Psoas muscle (tissue), 7 donors: ENCODE measurements at regions not wholly inside any gene's neighbourhood (a gene's known extent, or its start where the extent isn't known, plus 50 kb on each side); places are given as distances from the start of the nearest gene placed in this dataset.

Experiments
- ATAC-seq, 4 donors: fragments of 200-7000 bp; cut with Tn5 transposase; one replicate each; pipeline ENCODE4 v1.9.1; 2020; ENCODE audit warnings: moderate library complexity in 3 of 4, mild to moderate bottlenecking in 2 of 4
- DNase-seq, 2 donors: peaks; one replicate each; pipeline ENCODE4 v3.0.0-alpha.2; 2020
- H3K27ac ChIP-seq: fragments of 200-600 bp; one replicate; pipeline ENCODE4 v1.8.0; 2022
- H3K27me3 ChIP-seq, 3 donors: fragments of 200-600 bp in 1 of 3; one replicate each; pipeline versions ENCODE4 v1.6.1 to v1.8.0; 2013 to 2022; ENCODE audit warnings: low read length in 2 of 3, mild to moderate bottlenecking in 2 of 3, moderate library complexity in 1 of 3; ENCODE audit not compliant: insufficient read depth in 3 of 3
- H3K36me3 ChIP-seq, 2 donors: fragments of 200-600 bp in 1 of 2; one replicate each; pipeline versions ENCODE4 v1.6.1 to v1.8.0; 2013 to 2022; ENCODE audit warnings: low read depth in 1 of 2, mild to moderate bottlenecking in 1 of 2, moderate library complexity in 1 of 2; ENCODE audit not compliant: insufficient read depth in 1 of 2
- H3K4me1 ChIP-seq: fragments of 200-600 bp; one replicate; pipeline ENCODE4 v1.8.0; 2022
- H3K4me3 ChIP-seq: fragments of 200-600 bp; one replicate; pipeline ENCODE4 v1.8.0; 2022; ENCODE audit warnings: mild to moderate bottlenecking
- H3K9me3 ChIP-seq: fragments of 200-600 bp; one replicate; pipeline ENCODE4 v1.8.0; 2022
- WGBS, 3 donors: extraction: QIAGEN DNeasy Blood & Tissue Kit; methylation state at CpG; one replicate each; pipeline versions ENCODE4 v1.1.6 to v1.1.7; 2013; 5-methylcytosine and 5-hydroxymethylcytosine counted together
- intact Hi-C, 2 donors: fragments of 100-400 bp; cut with DNase I; formaldehyde crosslinking; loops; one replicate each; pipeline versions ENCODE4 v1.11.0 to v1.14.2; 2022
- TF ChIP-seq, protein P1 (sequence below): fragments of 200-600 bp; IDR thresholded peaks from one replicate; pipeline ENCODE4 v1.8.0; 2022; ENCODE audit warnings: antibody characterized with exemption
- donor health status: healthy with polysubstance abuse.
- donor health status: DM: no; HTN: no; CAD: no; lungs with moderate emphysema.
- donor health status: Bipolar disorder and iron deficiency.
- donor health status: healthy.
- donor health status: DM: yes; HTN: yes; CAD: no.
- donor health status: DM: no; HTN: no; CAD: no.
- donor health status: DM: yes; HTN: yes; CAD: no.

DNA sequence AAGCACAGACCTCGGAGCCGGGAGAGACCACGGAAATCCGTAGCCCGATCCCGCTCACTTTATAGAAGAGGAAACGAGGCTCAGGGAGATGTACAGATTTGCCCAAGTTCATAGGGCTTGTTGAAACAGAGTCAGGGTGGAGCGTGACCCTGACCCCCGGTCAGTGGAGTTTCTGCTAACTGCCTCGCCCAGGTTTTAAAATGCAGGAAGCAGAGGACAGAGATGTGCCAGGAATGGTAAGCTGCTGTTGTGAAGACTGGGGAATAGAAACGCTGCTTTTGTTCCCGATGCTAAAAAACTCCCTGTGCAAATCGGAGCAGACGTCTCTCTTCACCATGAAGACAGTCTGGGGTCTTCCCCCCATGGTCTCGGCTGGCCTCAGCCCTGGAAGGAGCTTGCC lies 403.0 kb downstream of the SEC14L1 start:
- whole genome bisulfite sequencing, 3 donors, result 82 to 84% (median 83%) methylated on average over 15 of the region's 15 CpGs
- ATAC-seq, result no peak
- H3K27ac ChIP-seq, result no peak overlapping the region

DNA sequence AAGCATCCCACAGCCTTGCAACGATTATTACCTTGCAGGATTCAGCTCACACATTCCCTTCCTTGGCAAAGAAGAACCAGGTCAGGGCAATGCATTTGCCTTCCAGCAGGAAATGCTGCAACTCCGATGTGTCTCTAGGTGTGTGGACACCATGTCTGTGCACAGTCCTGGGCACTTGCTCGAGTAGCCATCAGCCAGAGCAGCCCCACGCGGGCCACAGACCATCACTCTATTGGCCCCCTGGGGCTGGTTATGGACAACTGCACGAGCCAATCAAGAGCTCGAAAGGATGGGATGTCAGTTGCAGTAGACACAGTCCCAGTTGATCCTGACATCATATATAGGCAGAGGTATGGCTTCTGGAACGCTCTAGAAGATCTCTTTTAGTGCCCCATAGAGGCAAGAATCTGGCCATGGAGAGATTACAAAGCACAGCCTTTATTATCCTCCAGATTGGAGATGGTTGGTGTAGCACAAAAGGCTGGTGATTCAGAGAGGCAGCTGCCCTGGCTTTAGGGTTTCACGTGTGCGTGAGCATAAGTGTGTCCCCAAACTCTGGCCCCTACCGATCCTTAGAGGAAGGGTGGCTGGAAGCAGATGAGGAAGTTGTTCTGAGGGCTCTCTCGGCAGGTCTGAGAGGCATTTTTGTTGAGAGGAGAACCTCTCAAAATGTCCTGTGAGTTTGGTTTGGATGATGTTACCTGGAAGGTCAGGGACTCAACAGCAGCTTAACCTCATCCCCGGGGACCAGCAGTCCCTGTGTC lies 403.8 kb downstream of the SEC14L1 start:
- Histone ChIP-seq H3K27me3 (peaks cover 0 to 5% (median 0%) of the 10 kb centered on the region in 3 donors), H3K36me3 (no peaks in the 10 kb centered on the region), H3K4me1 (no peaks in the 10 kb centered on the region), H3K9me3 (no peaks in the 10 kb centered on the region), H3K27ac (no peak overlapping the region), H3K4me3 (no peak overlapping the region)
- no peak for DNase-seq
- WGBS, 3 donors, result 79 to 80% (median 79%) methylated on average over 13 of the region's 13 CpGs
- intact Hi-C loops, result loop anchor here (5.0 to 10.0 kb wide), 5 partner anchors 58 to 468 kb away; no protein-coding TSS in a partner anchor
- TF ChIP-seq, protein P1, sequence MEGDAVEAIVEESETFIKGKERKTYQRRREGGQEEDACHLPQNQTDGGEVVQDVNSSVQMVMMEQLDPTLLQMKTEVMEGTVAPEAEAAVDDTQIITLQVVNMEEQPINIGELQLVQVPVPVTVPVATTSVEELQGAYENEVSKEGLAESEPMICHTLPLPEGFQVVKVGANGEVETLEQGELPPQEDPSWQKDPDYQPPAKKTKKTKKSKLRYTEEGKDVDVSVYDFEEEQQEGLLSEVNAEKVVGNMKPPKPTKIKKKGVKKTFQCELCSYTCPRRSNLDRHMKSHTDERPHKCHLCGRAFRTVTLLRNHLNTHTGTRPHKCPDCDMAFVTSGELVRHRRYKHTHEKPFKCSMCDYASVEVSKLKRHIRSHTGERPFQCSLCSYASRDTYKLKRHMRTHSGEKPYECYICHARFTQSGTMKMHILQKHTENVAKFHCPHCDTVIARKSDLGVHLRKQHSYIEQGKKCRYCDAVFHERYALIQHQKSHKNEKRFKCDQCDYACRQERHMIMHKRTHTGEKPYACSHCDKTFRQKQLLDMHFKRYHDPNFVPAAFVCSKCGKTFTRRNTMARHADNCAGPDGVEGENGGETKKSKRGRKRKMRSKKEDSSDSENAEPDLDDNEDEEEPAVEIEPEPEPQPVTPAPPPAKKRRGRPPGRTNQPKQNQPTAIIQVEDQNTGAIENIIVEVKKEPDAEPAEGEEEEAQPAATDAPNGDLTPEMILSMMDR, result no peak
- no peak for ATAC-seq

More for the DNA sequence above, 403.0 kb downstream of the SEC14L1 start:
- no peak for DNase-seq
- Histone ChIP-seq H3K9me3 (no peaks in the 10 kb centered on the region), H3K4me1 (no peaks in the 10 kb centered on the region), H3K36me3 (no peaks in the 10 kb centered on the region), H3K27me3 (peaks cover 0 to 5% (median 0%) of the 10 kb centered on the region in 3 donors), H3K4me3 (no peak overlapping the region)
- TF ChIP-seq, protein P1, result no peak
- intact Hi-C loops, result loop anchor here (2.0 to 10.0 kb wide), 6 partner anchors 58 to 469 kb away; no protein-coding TSS in a partner anchor

DNA sequence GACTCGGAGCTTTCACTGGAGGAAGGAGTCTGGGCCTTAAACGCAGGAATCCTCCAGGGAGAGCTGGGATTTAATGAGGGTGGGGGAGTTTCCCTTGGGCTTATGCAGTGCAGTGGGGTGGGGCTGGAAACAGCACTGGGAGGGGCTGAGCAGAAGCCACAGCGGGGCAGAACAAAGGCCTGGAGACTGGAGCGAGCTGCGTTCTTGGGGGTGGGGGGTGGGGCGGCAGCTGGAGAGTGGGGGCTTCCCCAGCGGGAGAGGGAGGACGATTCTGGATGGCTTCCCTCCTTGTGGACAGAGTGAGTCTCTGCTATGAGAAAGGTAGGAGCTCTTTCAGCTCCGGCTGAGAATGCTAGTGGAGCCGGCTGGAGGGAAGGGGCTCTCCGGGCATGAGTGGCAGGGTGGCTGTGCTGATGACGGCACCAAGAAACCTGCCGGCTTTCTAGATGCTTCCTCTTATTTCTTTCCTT lies 406.0 kb downstream of the SEC14L1 start:
- no peak overlapping the region for H3K27ac ChIP-seq
- intact Hi-C loops, result loop anchor here (10.0 kb wide), 2 partner anchors 98 to 178 kb away; no protein-coding TSS in a partner anchor
- TF ChIP-seq, protein P1, result no peak
- H3K27me3 ChIP-seq, result no peaks in the 10 kb centered on the region
- ATAC-seq (no peak), DNase-seq (no peak)
- no peaks in the 10 kb centered on the region for H3K4me1 ChIP-seq
- H3K4me3 ChIP-seq, result no peak overlapping the region
- no peaks in the 10 kb centered on the region for H3K9me3 ChIP-seq
- no peaks in the 10 kb centered on the region for H3K36me3 ChIP-seq
- 54 to 60% (median 55%) methylated on average over 13 of the region's 13 CpGs for WGBS, 3 donors

DNA sequence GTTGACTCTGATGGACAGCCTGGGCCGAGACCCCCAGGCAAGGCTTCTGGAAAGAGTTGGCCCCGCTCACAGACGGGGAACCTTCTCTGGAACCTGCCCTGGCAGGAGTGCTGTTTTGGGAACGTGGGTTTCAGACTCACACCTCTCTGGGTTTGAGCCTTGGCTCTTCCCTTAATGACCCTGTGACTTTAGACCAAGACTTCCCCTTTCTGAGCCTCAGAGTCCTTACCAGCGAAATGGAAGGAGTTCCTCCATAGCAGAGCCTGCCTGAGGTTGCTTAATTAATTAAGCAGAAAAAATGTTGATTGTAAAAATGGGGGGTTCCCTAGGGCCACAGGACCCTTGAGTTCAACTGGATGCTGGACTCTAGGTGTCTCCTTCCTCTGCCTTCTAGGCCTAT lies 408.2 kb downstream of the SEC14L1 start:
- Histone ChIP-seq H3K27me3 (no peaks in the 10 kb centered on the region), H3K9me3 (no peaks in the 10 kb centered on the region), H3K4me1 (no peaks in the 10 kb centered on the region), H3K36me3 (no peaks in the 10 kb centered on the region), H3K27ac (no peak overlapping the region), H3K4me3 (no peak overlapping the region)
- intact Hi-C loops, result loop anchor here (10.0 kb wide), 2 partner anchors 96 to 176 kb away; no protein-coding TSS in a partner anchor
- ATAC-seq, result no peak
- TF ChIP-seq, protein P1, result no peak
- no peak for DNase-seq
- 71 to 90% (median 84%) methylated on average over 4 to 5 of the region's 5 CpGs for WGBS, 3 donors
